K562 (cell line): ENCODE measurements at regions not wholly inside any gene's neighbourhood (a gene's known extent, or its start where the extent isn't known, plus 50 kb on each side); places are given as distances from the start of the nearest gene placed in this dataset.

ENCODE experiments used
- ATAC-seq: fragments of 200-7000 bp; cut with Tn5 transposase; 3 replicates; pipeline ENCODE4 v1.9.1; 2020; ENCODE audit warnings: moderate library complexity
- BruUV-seq: library from RNA; stranded (reverse); fragments of 400-500 nt; replicated peaks from 2 replicates; lab custom pipeline; 2021; lab: Mats Ljungman, UMichigan
- CTCF ChIA-PET: fragments of 300-600 bp; formaldehyde crosslinking; extraction: SDS; loops from one replicate; lab custom pipeline; 2021; ENCODE audit warnings: low intra/inter-chr PET ratio; lab: Yijun Ruan, JAX
- POLR2A ChIA-PET: fragments of 300-600, 350-650 bp; sonication (Branson Sonifier 250); formaldehyde crosslinking; extraction: SDS; loops from one replicate; lab custom pipeline; 2021; ENCODE audit warnings: antibody characterized with exemption, inconsistent platforms; lab: Yijun Ruan, JAX
- DNase-seq, 4 experiments: peaks; one replicate each; pipeline versions ENCODE4 v3.0.0 to v3.0.0-alpha.2; 2011 to 2018; ENCODE audit warnings: low spot score in 3 of 4, mixed read lengths in 3 of 4; ENCODE audit errors: extremely low read depth in 1 of 4
- FAIRE-seq: peaks from 2 replicates; lab custom pipeline; 2011; peaks lifted over from hg19 to GRCh38; lab: Jason Lieb, UNC
- H2AFZ ChIP-seq: 2 replicates; pipeline ENCODE4 v1.6.0; 2011; ENCODE audit warnings: low read depth, low read length, control low read depth, inconsistent platforms
- H3K27ac ChIP-seq: fragments of 200-600 bp; 3 replicates; pipeline ENCODE4 v1.8.0; 2011; ENCODE audit warnings: low read depth, mild to moderate bottlenecking, control low read depth, inconsistent platforms, low read length, moderate library complexity, mixed read lengths; ENCODE audit errors: extremely low read depth
- H3K27me3 ChIP-seq, 2 experiments: fragments of 300-600 bp in 1 of 2; 2 replicates in 1 of 2; 3 replicates in 1 of 2; pipeline versions ENCODE4 v1.6.0 to v1.8.0; 2011; ENCODE audit warnings: inconsistent platforms in 2 of 2, low read length in 2 of 2, mild to moderate bottlenecking in 1 of 2, mixed read lengths in 1 of 2, moderate library complexity in 1 of 2; ENCODE audit not compliant: control insufficient read depth in 2 of 2, insufficient read depth in 2 of 2
- H3K36me3 ChIP-seq: fragments of 300-600 bp; 3 replicates; pipeline ENCODE4 v1.8.0; 2011; ENCODE audit warnings: mild to moderate bottlenecking, low read length, inconsistent platforms; ENCODE audit not compliant: control insufficient read depth, insufficient read depth
- H3K4me1 ChIP-seq, 2 experiments: fragments of 200-600 bp in 1 of 2; replicated peaks in 1 of 2; 2 replicates in 1 of 2; 3 replicates in 1 of 2; pipeline versions ENCODE4 v1.5.1 to v1.8.0; 2011; ENCODE audit warnings: inconsistent platforms in 2 of 2, low read length in 2 of 2, mild to moderate bottlenecking in 1 of 2, mixed read lengths in 1 of 2, moderate library complexity in 1 of 2; ENCODE audit not compliant: control insufficient read depth in 2 of 2, insufficient read depth in 2 of 2
- H3K4me2 ChIP-seq: 2 replicates; pipeline ENCODE4 v1.6.1; 2011; ENCODE audit warnings: low read length, control low read depth, inconsistent platforms, mixed read lengths; ENCODE audit not compliant: insufficient read depth
- H3K4me3 ChIP-seq: fragments of 200-600 bp; sonication (generic), shearing (Covaris generic); 2 replicates; pipeline ENCODE4 v1.5.1; 2016; ENCODE audit warnings: control low read depth, inconsistent platforms
- H3K79me2 ChIP-seq: fragments of 200-600 bp; 3 replicates; pipeline ENCODE4 v1.8.0; 2011; ENCODE audit warnings: low read length, inconsistent platforms; ENCODE audit not compliant: control insufficient read depth, insufficient read depth
- H3K9ac ChIP-seq, 2 experiments: 2 replicates each; pipeline versions ENCODE4 v1.6.0 to v1.6.1; 2011; ENCODE audit warnings: low read depth in 2 of 2, low read length in 2 of 2, control low read depth in 1 of 2, inconsistent platforms in 1 of 2, mild to moderate bottlenecking in 1 of 2, mixed read lengths in 1 of 2; ENCODE audit not compliant: insufficient read depth in 1 of 2
- H3K9me1 ChIP-seq: one replicate; pipeline ENCODE4 v1.6.0; 2011; ENCODE audit warnings: inconsistent platforms, mild to moderate bottlenecking, low read length, moderate library complexity; ENCODE audit not compliant: control insufficient read depth, insufficient read depth
- H3K9me3 ChIP-seq: replicated peaks from 2 replicates; pipeline ENCODE4 v1.5.1; 2011; ENCODE audit warnings: low read depth, low read length, inconsistent platforms; ENCODE audit not compliant: control insufficient read depth, insufficient read depth
- H4K20me1 ChIP-seq: replicated peaks from 2 replicates; pipeline ENCODE4 v1.6.1; 2011; ENCODE audit warnings: low read length, inconsistent platforms, mixed read lengths; ENCODE audit not compliant: control insufficient read depth, insufficient read depth
- CSDE1 ChIP-seq, 2 experiments: fragments of 450-650 bp; IDR thresholded peaks; 2 replicates each; pipeline ENCODE4 v1.6.1; 2016; ENCODE audit warnings: mild to moderate bottlenecking in 1 of 2
- GABPB2 ChIP-seq: fragments of 250-450 bp; sonication (Bioruptor Pico); conservative IDR thresholded peaks from 2 replicates; pipeline ENCODE4 v1.5.1; 2021; ENCODE audit warnings: mild to moderate bottlenecking
- KDM2B ChIP-seq: fragments of 250-450 bp; sonication (Bioruptor Pico); IDR thresholded peaks from 2 replicates; pipeline ENCODE4 v1.8.0; 2021; ENCODE audit warnings: mild to moderate bottlenecking, moderate library complexity
- KLF13 ChIP-seq: fragments of 450-650 bp; IDR thresholded peaks from 2 replicates; pipeline ENCODE4 v1.6.1; 2016; ENCODE audit warnings: missing genetic modification characterization, low read depth, mild to moderate bottlenecking, missing compliant biosample characterization, moderate library complexity, borderline replicate concordance
- MCM3 ChIP-seq: fragments of 450-650 bp; IDR thresholded peaks from 2 replicates; pipeline ENCODE4 v1.6.1; 2016
- MXI1 ChIP-seq: IDR thresholded peaks from 2 replicates; pipeline ENCODE4 v1.6.1; 2011; ENCODE audit warnings: low read depth, mild to moderate bottlenecking, improper control_type of control experiment, low read length
- NCOR1 ChIP-seq: fragments of 450-650 bp; IDR thresholded peaks from 2 replicates; pipeline ENCODE4 v1.6.1; 2016; ENCODE audit warnings: mild to moderate bottlenecking, moderate library complexity
- NONO ChIP-seq, 2 experiments: fragments of 200-400 bp in 1 of 2; fragments of 450-650 bp in 1 of 2; formaldehyde crosslinking in 1 of 2; IDR thresholded peaks; 2 replicates each; pipeline ENCODE4 v1.6.1; 2017; ENCODE audit warnings: low read depth in 2 of 2, mild to moderate bottlenecking in 2 of 2, moderate library complexity in 2 of 2, low read length in 1 of 2
- PHB ChIP-seq: fragments of 250-450 bp; sonication (Bioruptor Pico); IDR thresholded peaks from 2 replicates; pipeline ENCODE4 v1.5.0; 2021
- SRSF9 ChIP-seq: fragments of 200-400 bp; formaldehyde crosslinking; IDR thresholded peaks from 2 replicates; pipeline ENCODE4 v1.6.1; 2017; ENCODE audit warnings: low read depth, low read length, borderline replicate concordance
- TEAD2 ChIP-seq: fragments of 450-650 bp; IDR thresholded peaks from 2 replicates; pipeline ENCODE4 v1.6.1; 2016; ENCODE audit warnings: missing genetic modification characterization, control low read depth, missing compliant biosample characterization
- TEAD4 ChIP-seq, 2 experiments: sonication (generic) in 1 of 2; formaldehyde crosslinking in 1 of 2; IDR thresholded peaks; 2 replicates each; pipeline versions ENCODE4 v1.6.1 to v1.8.0; 2012 to 2022; ENCODE audit warnings: borderline replicate concordance in 1 of 2, inconsistent platforms in 1 of 2, low read length in 1 of 2, mild to moderate bottlenecking in 1 of 2, missing genetic modification reagents in 1 of 2
- ZKSCAN3 ChIP-seq: fragments of 250-450 bp; sonication (Bioruptor Pico); IDR thresholded peaks from 2 replicates; pipeline ENCODE4 v1.4.0; 2020
- ZNF3 ChIP-seq: fragments of 250-450 bp; sonication (Bioruptor Pico); IDR thresholded peaks from 2 replicates; pipeline ENCODE4 v1.5.0; 2021; ENCODE audit warnings: mild to moderate bottlenecking, moderate library complexity
- ZNF584 ChIP-seq: fragments of 200-800 bp; sonication (Bioruptor generic); IDR thresholded peaks from 2 replicates; pipeline ENCODE4 v1.6.1; 2016; ENCODE audit warnings: low read depth, mild to moderate bottlenecking, missing genetic modification characterization, missing compliant biosample characterization
- WGBS: fragments of 100-300 bp; shearing (Covaris generic); methylation state at CpG from one replicate; pipeline ENCODE4 v1.1.6; 2016; ENCODE audit warnings: low coverage, mixed read lengths; ENCODE audit not compliant: insufficient coverage; ENCODE audit errors: missing lambda C conversion rate; 5-methylcytosine and 5-hydroxymethylcytosine counted together
- in situ Hi-C: fragments of 300-500 bp; cut with MboI; formaldehyde crosslinking; loops from 4 replicates; pipeline ENCODE4 v1.15.0; 2018; ENCODE audit warnings: inconsistent platforms, mixed read lengths
- intact Hi-C: fragments of 100-400 bp; cut with micrococcal nuclease; formaldehyde crosslinking; loops from 2 replicates; pipeline ENCODE4 v1.14.2; 2022
- TF ChIP-seq, protein P1 (sequence below): fragments of 250-450 bp; sonication (Bioruptor Pico); IDR thresholded peaks from 2 replicates; pipeline ENCODE4 v1.8.0; 2021; ENCODE audit warnings: mild to moderate bottlenecking, moderate library complexity
- TF ChIP-seq, protein P2 (sequence below): fragments of 150-350 bp; conservative IDR thresholded peaks from 2 replicates; pipeline ENCODE4 v1.6.1; 2014; ENCODE audit warnings: low read length
- TF ChIP-seq, protein P3 (sequence below): fragments of 450-650 bp; formaldehyde crosslinking; IDR thresholded peaks from 2 replicates; pipeline ENCODE4 v1.4.0; 2020; ENCODE audit warnings: mild to moderate bottlenecking, moderate library complexity

DNA sequence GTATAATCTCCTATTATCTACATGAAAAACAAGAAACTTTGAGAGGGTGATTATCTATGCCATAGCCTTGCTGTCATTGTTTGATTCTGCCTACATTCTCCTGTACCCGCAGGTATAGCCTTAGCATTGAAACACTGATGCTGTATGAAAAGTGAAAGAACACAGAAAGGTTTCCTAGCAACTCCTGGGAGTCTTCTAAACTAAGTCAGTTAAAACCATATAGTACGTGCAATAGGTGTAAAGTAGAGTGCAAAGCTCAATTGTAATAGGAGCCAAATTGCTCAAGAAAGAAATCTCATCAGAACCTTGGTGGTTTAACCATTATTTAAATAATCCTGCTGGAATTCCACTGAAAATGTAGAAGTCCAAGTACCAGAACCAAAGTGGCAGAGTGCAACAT is 489.7 kb downstream of the PCDH10 start:
- intact Hi-C loops: no loop called here
- CTCF ChIA-PET: no interaction called here
- H3K27ac ChIP-seq: no peak overlapping the region
- no peaks in the 10 kb centered on the region for H3K36me3 ChIP-seq
- H3K79me2 ChIP-seq: no peaks in the 10 kb centered on the region
- TF ChIP-seq KLF13 (tag) (no peak), MCM3 (no peak), ZNF584 (no peak), SRSF9 (no peak), GABPB2 (no peak), TEAD2 (tag) (no peak), KDM2B (no peak), MXI1 (no peak), NONO (IDR thresholded peaks at IDR 0.05; ENCODE audit: low read depth in 2 of 2, low read length in 1 of 2) (no peak), TEAD4 (IDR thresholded peaks at IDR 0.05; ENCODE audit: low read length) (no peak), TEAD4 (CRISPR knock-in tag; IDR thresholded peaks at IDR 0.05; ENCODE audit: borderline replicate concordance) (no peak), NCOR1 (no peak), ZNF3 (CRISPR knock-in tag) (no peak), ZKSCAN3 (no peak), CSDE1 (IDR thresholded peaks at IDR 0.05) (no peak), PHB (CRISPR knock-in tag) (no peak)
- TF ChIP-seq, protein P1, sequence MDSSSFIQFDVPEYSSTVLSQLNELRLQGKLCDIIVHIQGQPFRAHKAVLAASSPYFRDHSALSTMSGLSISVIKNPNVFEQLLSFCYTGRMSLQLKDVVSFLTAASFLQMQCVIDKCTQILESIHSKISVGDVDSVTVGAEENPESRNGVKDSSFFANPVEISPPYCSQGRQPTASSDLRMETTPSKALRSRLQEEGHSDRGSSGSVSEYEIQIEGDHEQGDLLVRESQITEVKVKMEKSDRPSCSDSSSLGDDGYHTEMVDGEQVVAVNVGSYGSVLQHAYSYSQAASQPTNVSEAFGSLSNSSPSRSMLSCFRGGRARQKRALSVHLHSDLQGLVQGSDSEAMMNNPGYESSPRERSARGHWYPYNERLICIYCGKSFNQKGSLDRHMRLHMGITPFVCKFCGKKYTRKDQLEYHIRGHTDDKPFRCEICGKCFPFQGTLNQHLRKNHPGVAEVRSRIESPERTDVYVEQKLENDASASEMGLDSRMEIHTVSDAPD (CRISPR knock-in tag): no peak
- TF ChIP-seq, protein P2, sequence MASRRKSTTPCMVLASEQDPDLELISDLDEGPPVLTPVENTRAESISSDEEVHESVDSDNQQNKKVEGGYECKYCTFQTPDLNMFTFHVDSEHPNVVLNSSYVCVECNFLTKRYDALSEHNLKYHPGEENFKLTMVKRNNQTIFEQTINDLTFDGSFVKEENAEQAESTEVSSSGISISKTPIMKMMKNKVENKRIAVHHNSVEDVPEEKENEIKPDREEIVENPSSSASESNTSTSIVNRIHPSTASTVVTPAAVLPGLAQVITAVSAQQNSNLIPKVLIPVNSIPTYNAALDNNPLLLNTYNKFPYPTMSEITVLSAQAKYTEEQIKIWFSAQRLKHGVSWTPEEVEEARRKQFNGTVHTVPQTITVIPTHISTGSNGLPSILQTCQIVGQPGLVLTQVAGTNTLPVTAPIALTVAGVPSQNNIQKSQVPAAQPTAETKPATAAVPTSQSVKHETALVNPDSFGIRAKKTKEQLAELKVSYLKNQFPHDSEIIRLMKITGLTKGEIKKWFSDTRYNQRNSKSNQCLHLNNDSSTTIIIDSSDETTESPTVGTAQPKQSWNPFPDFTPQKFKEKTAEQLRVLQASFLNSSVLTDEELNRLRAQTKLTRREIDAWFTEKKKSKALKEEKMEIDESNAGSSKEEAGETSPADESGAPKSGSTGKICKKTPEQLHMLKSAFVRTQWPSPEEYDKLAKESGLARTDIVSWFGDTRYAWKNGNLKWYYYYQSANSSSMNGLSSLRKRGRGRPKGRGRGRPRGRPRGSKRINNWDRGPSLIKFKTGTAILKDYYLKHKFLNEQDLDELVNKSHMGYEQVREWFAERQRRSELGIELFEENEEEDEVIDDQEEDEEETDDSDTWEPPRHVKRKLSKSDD: no peak
- TF ChIP-seq, protein P3, sequence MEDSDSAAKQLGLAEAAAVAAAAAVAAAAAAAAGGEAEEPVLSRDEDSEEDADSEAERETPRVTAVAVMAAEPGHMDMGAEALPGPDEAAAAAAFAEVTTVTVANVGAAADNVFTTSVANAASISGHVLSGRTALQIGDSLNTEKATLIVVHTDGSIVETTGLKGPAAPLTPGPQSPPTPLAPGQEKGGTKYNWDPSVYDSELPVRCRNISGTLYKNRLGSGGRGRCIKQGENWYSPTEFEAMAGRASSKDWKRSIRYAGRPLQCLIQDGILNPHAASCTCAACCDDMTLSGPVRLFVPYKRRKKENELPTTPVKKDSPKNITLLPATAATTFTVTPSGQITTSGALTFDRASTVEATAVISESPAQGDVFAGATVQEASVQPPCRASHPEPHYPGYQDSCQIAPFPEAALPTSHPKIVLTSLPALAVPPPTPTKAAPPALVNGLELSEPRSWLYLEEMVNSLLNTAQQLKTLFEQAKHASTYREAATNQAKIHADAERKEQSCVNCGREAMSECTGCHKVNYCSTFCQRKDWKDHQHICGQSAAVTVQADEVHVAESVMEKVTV (CRISPR knock-in tag): no peak
- TF ChIP-seq, all 486 proteins: peak for 0
- BruUV-seq: no TSS peak
- H3K4me1 ChIP-seq: no peaks in the 10 kb centered on the region
- POLR2A ChIA-PET: no interaction called here
- FAIRE-seq (no peak), DNase-seq (no peak), ATAC-seq (no peak)
- H4K20me1 ChIP-seq: no peaks in the 10 kb centered on the region
- no peak overlapping the region for H2AFZ ChIP-seq
- H3K9ac ChIP-seq: no peak overlapping the region
- no peaks in the 10 kb centered on the region for H3K27me3 ChIP-seq
- in situ Hi-C loops: no loop called here
- no peaks in the 10 kb centered on the region for H3K9me1 ChIP-seq
- no peak overlapping the region for H3K4me3 ChIP-seq
- H3K9me3 ChIP-seq: no peaks in the 10 kb centered on the region
- H3K4me2 ChIP-seq: no peak overlapping the region
- 10% methylated on average over 2 of the region's 2 CpGs for WGBS
